Prostate gland (tissue), 2 donors: ENCODE measurements at regions not wholly inside any gene's neighbourhood (a gene's known extent, or its start where the extent isn't known, plus 50 kb on each side); places are given as distances from the start of the nearest gene placed in this dataset.

Experiments
- POLR2A ChIP-seq: fragments of 450-650 bp; IDR thresholded peaks from one replicate; pipeline ENCODE4 v1.6.1; 2016; ENCODE audit warnings: antibody characterized with exemption, mild to moderate bottlenecking
- POLR2AphosphoS5 ChIP-seq: sonication (generic); formaldehyde crosslinking; IDR thresholded peaks from one replicate; pipeline ENCODE4 v1.6.1; 2017; ENCODE audit warnings: antibody characterized with exemption
- TF ChIP-seq, protein P1 (sequence below), 4 experiments: fragments of 200-600 bp in 2 of 4; fragments of 450-650 bp in 2 of 4; sonication (generic) in 2 of 4; IDR thresholded peaks; 1 replicate in 3 of 4; 2 replicates in 1 of 4; pipeline ENCODE4 v1.5.1; 2016 to 2019; ENCODE audit warnings: antibody characterized with exemption in 4 of 4, mild to moderate bottlenecking in 2 of 4, moderate library complexity in 2 of 4

DNA sequence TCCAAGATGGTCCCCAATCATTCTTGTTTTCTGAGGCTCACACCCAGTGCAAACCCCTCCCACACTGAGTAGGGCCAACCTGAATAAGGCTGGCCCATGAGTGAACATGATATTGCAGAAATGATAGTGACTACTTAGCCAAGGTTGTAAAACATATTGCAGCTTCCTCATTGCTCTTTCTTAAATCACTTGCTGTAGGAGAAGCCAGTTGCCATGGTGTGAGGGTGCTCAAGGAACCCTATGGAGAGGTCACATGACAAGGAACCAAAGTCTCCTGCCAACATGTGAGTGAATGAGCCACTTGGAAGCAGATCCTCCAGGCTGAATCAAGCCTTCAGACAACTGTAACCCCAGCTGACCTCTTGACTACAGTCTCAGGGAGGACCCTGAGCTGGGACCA, 191.4 kb downstream of the RGS9 start:
- TF ChIP-seq, protein P1, sequence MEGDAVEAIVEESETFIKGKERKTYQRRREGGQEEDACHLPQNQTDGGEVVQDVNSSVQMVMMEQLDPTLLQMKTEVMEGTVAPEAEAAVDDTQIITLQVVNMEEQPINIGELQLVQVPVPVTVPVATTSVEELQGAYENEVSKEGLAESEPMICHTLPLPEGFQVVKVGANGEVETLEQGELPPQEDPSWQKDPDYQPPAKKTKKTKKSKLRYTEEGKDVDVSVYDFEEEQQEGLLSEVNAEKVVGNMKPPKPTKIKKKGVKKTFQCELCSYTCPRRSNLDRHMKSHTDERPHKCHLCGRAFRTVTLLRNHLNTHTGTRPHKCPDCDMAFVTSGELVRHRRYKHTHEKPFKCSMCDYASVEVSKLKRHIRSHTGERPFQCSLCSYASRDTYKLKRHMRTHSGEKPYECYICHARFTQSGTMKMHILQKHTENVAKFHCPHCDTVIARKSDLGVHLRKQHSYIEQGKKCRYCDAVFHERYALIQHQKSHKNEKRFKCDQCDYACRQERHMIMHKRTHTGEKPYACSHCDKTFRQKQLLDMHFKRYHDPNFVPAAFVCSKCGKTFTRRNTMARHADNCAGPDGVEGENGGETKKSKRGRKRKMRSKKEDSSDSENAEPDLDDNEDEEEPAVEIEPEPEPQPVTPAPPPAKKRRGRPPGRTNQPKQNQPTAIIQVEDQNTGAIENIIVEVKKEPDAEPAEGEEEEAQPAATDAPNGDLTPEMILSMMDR (IDR thresholded peaks at IDR 0.05): no peak
- TF ChIP-seq POLR2A (no peak), POLR2AphosphoS5 (no peak)
